Gastrocnemius medialis (tissue), 4 donors: ENCODE measurements at regions not wholly inside any gene's neighbourhood (a gene's known extent, or its start where the extent isn't known, plus 50 kb on each side); places are given as distances from the start of the nearest gene placed in this dataset.

Experiments used
- CTCF ChIP-seq, 5 experiments: fragments of 450-650 bp in 3 of 5; fragments of 200-600 bp in 2 of 5; sonication (generic) in 2 of 5; IDR thresholded peaks in 4 of 5; conservative IDR thresholded peaks in 1 of 5; 1 replicate in 4 of 5; 2 replicates in 1 of 5; pipeline ENCODE4 v1.5.1; 2016 to 2019; ENCODE audit warnings: antibody characterized with exemption in 5 of 5, mild to moderate bottlenecking in 3 of 5, moderate library complexity in 3 of 5
- POLR2A ChIP-seq, 2 donors: fragments of 450-650 bp; IDR thresholded peaks; one replicate each; pipeline ENCODE4 v1.6.1; 2017; ENCODE audit warnings: antibody characterized with exemption in 2 of 2, mild to moderate bottlenecking in 2 of 2, moderate library complexity in 2 of 2

GRCh38 chr13:70747262-70747661, 639.0 kb upstream of the KLHL1 start:
- TF ChIP-seq CTCF (IDR thresholded peaks at IDR 0.05 in 4 of 5, conservative IDR thresholded peaks at IDR 0.05 in 1 of 5) = no peak
- no peak for TF ChIP-seq POLR2A (IDR thresholded peaks at IDR 0.05)
